ENCODE measurements at regions not wholly inside any gene's neighbourhood (a gene's known extent, or its start where the extent isn't known, plus 50 kb on each side); places are given as distances from the start of the nearest gene placed in this dataset.

DNA sequence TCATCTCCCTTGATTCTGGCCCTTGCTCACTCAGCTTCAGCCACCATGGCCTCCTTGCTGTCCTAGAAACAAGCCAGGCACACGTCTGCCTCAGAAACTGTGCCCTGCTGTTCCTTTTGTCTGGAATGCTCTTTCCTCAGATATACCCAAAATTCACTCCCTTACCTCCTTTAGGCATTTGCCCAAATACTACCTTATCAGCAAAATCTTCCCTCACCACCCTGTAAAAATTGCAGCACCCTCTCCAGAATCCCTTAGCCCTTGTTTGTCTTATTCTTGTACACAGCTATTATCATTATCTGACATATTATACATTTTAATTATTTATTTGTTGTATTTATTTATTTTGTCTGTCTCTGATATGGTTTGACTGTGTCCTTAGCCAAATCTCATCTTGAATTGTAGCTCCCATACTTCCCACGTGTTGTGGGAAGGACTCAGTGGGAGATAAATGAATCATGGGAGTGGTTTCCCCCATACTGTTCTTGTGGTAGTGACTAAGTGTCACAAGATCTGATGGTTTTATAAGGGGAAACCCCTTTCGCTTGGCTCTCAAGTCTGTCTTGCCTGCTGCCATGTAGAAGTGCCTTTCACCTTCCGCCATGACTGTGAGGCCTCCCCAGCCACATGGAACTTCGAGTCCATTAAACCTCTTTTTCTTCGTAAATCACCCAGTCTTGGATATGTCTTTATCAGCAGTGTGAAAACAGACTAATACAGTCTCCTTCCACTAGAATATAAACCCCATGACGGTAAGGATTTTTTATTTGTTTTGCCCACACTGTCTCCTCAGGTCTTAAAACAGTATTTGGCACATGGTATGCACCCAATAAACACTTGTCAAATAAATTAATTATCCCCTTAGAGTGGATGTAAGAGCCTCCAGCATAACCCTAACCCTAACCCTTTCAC is 60.0 kb upstream of the STT3B start:
- H3K9me2 ChIP-seq (replicated peaks; ENCODE audit: insufficient read depth), result no peaks in the 10 kb centered on the region
- DNase-seq (ENCODE audit: low spot score), result no peak
- no peaks in the 10 kb centered on the region for H3K36me3 ChIP-seq (replicated peaks; ENCODE audit: insufficient read depth, low read depth)
- no peak for TF ChIP-seq EZH2 (IDR thresholded peaks at IDR 0.05; ENCODE audit: borderline replicate concordance)
- H3K4me1 ChIP-seq (ENCODE audit: insufficient read depth), result no peaks in the 10 kb centered on the region
- no peaks in the 10 kb centered on the region for H3K79me2 ChIP-seq
- WGBS (ENCODE audit: low lambda C conversion rate, missing lambda C conversion rate), result 91% methylated on average over 7 of the region's 7 CpGs
- no peaks in the 10 kb centered on the region for H4K20me1 ChIP-seq (ENCODE audit: insufficient read depth, poor library complexity, severe bottlenecking)
- no peaks in the 10 kb centered on the region for H3K9me3 ChIP-seq (ENCODE audit: low read depth)
- no peak overlapping the region for H3K4me3 ChIP-seq
- no peak overlapping the region for H3K4me2 ChIP-seq
- H3K27me3 ChIP-seq, result no peaks in the 10 kb centered on the region
- no peak overlapping the region for H3K27ac ChIP-seq
- H2AFZ ChIP-seq, result no peak overlapping the region

DNA sequence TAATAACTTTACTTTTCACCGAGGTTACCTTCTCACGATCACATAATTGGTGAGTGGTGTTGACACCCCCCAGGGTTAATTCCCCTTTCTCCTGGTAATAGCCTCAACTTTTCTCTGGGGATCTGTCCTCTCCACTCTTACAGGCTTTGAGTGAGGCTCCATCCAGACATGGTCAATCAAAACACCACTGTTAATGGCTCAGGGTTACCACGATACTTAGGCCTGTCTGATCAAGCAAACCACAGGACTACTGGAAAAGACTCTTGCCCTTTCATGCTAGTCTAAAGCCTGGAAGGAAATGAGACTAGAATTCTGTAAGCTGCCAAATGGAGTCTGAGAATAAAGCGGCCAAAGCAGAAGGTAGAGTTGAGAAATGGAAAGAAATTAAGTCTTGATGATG is 56.5 kb upstream of the STT3B start:
- no peak overlapping the region for H2AFZ ChIP-seq
- no peak for TF ChIP-seq EZH2 (IDR thresholded peaks at IDR 0.05; ENCODE audit: borderline replicate concordance)
- TF ChIP-seq CTCF (IDR thresholded peaks at IDR 0.05; ENCODE audit: poor library complexity), result no peak
- no peak for TF ChIP-seq EZH2phosphoT487 (IDR thresholded peaks at IDR 0.05; ENCODE audit: low read depth, severe bottlenecking, unreplicated experiment)
- no peak overlapping the region for H3K4me2 ChIP-seq
- H3K36me3 ChIP-seq (replicated peaks; ENCODE audit: insufficient read depth, low read depth), result no peaks in the 10 kb centered on the region
- no peak overlapping the region for H3K4me3 ChIP-seq
- 93% methylated on average over 4 of the region's 4 CpGs for WGBS (ENCODE audit: low lambda C conversion rate, missing lambda C conversion rate)
- no peaks in the 10 kb centered on the region for H3K4me1 ChIP-seq (ENCODE audit: insufficient read depth)
- H3K79me2 ChIP-seq, result no peaks in the 10 kb centered on the region
- no peaks in the 10 kb centered on the region for H3K27me3 ChIP-seq
- no peak for DNase-seq (ENCODE audit: low spot score)
- H3K9me3 ChIP-seq (ENCODE audit: low read depth), result no peaks in the 10 kb centered on the region
- H3K9me2 ChIP-seq (replicated peaks; ENCODE audit: insufficient read depth), result no peaks in the 10 kb centered on the region
- no peak overlapping the region for H3K27ac ChIP-seq
- H4K20me1 ChIP-seq (ENCODE audit: insufficient read depth, poor library complexity, severe bottlenecking), result no peaks in the 10 kb centered on the region

- Histone ChIP-seq H3K36me3 (replicated peaks; ENCODE audit: insufficient read depth, low read depth) (no peaks in the 10 kb centered on the region), H2AFZ (no peak overlapping the region), H3K4me2 (no peak overlapping the region), H3K4me1 (ENCODE audit: insufficient read depth) (no peaks in the 10 kb centered on the region), H3K27me3 (no peaks in the 10 kb centered on the region), H3K9me2 (replicated peaks; ENCODE audit: insufficient read depth) (no peaks in the 10 kb centered on the region), H4K20me1 (ENCODE audit: insufficient read depth, poor library complexity, severe bottlenecking) (no peaks in the 10 kb centered on the region), H3K79me2 (no peaks in the 10 kb centered on the region), H3K9me3 (ENCODE audit: low read depth) (no peaks in the 10 kb centered on the region), H3K27ac (no peak overlapping the region), H3K4me3 (no peak overlapping the region)
- DNase-seq (ENCODE audit: low spot score), result no peak
- no peak for TF ChIP-seq CTCF (IDR thresholded peaks at IDR 0.05; ENCODE audit: poor library complexity)
- TF ChIP-seq EZH2 (IDR thresholded peaks at IDR 0.05; ENCODE audit: borderline replicate concordance), result no peak
- no peak for TF ChIP-seq EZH2phosphoT487 (IDR thresholded peaks at IDR 0.05; ENCODE audit: low read depth, severe bottlenecking, unreplicated experiment)
- WGBS (ENCODE audit: low lambda C conversion rate, missing lambda C conversion rate), result 95% methylated on average over 1 of the region's 1 CpG
Observed at GRCh38 chr3:31479431-31479830, 53.3 kb upstream of the STT3B start.

- Histone ChIP-seq H3K36me3 (replicated peaks; ENCODE audit: insufficient read depth, low read depth) (no peaks in the 10 kb centered on the region), H4K20me1 (ENCODE audit: insufficient read depth, poor library complexity, severe bottlenecking) (no peaks in the 10 kb centered on the region), H3K79me2 (no peaks in the 10 kb centered on the region), H3K27me3 (no peaks in the 10 kb centered on the region), H3K9me2 (replicated peaks; ENCODE audit: insufficient read depth) (no peaks in the 10 kb centered on the region), H3K4me2 (no peak overlapping the region), H3K4me1 (ENCODE audit: insufficient read depth) (no peaks in the 10 kb centered on the region), H3K27ac (no peak overlapping the region), H2AFZ (no peak overlapping the region), H3K4me3 (no peak overlapping the region), H3K9me3 (ENCODE audit: low read depth) (no peaks in the 10 kb centered on the region)
- TF ChIP-seq EZH2 (IDR thresholded peaks at IDR 0.05; ENCODE audit: borderline replicate concordance) (no peak), CTCF (IDR thresholded peaks at IDR 0.05; ENCODE audit: poor library complexity) (no peak), EZH2phosphoT487 (IDR thresholded peaks at IDR 0.05; ENCODE audit: low read depth, severe bottlenecking, unreplicated experiment) (no peak)
- WGBS (ENCODE audit: low lambda C conversion rate, missing lambda C conversion rate), result 77% methylated on average over 3 of the region's 3 CpGs
- no peak for DNase-seq (ENCODE audit: low spot score)
Observed at GRCh38 chr3:31481697-31482096, 51.0 kb upstream of the STT3B start.
